GM12875 (cell line): ENCODE measurements at regions not wholly inside any gene's neighbourhood (a gene's known extent, or its start where the extent isn't known, plus 50 kb on each side); places are given as distances from the start of the nearest gene placed in this dataset.

ENCODE experiments used
- H3K4me3 ChIP-seq: one replicate; pipeline ENCODE4 v1.5.1; 2011; ENCODE audit warnings: low read depth, low read length, control low read depth
- TF ChIP-seq, protein P1 (sequence below): IDR thresholded peaks from 2 replicates; pipeline ENCODE4 v1.5.1; 2011; ENCODE audit warnings: low read depth, mild to moderate bottlenecking, control low read depth, inconsistent platforms, low read length, moderate library complexity, borderline replicate concordance; ENCODE audit not compliant: insufficient read depth

DNA sequence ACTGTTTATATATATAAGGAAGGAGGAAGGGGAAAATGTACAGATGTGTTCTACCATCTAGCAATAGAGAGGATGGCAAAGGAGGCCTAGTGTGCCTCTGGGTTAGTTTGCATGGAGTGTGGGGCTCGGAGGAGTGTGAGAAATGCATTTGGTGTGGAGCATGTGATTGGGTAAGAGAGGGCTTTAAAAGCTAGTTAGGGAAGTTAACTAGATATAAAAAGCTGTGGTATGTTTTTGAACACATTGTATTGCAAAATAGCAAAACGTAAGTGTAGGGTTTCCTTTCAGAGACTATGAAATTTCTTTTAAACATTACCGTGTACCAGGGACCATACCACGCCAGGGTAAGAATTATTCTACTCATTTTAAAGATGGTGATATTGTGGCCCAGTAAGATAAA is 53.3 kb upstream of the STXBP6 start:
- no peak overlapping the region for H3K4me3 ChIP-seq
- TF ChIP-seq, protein P1, sequence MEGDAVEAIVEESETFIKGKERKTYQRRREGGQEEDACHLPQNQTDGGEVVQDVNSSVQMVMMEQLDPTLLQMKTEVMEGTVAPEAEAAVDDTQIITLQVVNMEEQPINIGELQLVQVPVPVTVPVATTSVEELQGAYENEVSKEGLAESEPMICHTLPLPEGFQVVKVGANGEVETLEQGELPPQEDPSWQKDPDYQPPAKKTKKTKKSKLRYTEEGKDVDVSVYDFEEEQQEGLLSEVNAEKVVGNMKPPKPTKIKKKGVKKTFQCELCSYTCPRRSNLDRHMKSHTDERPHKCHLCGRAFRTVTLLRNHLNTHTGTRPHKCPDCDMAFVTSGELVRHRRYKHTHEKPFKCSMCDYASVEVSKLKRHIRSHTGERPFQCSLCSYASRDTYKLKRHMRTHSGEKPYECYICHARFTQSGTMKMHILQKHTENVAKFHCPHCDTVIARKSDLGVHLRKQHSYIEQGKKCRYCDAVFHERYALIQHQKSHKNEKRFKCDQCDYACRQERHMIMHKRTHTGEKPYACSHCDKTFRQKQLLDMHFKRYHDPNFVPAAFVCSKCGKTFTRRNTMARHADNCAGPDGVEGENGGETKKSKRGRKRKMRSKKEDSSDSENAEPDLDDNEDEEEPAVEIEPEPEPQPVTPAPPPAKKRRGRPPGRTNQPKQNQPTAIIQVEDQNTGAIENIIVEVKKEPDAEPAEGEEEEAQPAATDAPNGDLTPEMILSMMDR: no peak

DNA sequence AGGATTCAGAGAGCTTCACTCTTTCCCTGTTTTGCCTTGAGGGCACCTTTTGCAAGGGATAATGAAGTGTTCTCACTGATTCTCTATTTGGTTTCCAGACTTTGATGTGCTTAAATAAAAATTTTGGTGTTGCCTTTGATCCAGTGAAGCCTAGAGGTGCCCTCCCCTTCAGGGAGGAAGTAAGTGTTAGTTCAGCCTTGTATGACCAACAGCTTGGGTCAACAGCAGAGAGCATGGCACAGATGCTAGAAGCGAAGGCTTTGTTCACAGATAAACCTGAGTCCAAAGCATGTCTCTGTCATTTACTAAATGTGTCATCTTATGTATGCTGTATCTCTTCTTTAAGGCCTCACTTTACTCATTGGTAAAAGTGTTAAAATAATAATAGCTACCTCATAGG is 52.8 kb upstream of the STXBP6 start:
- TF ChIP-seq, protein P1: no peak
- no peak overlapping the region for H3K4me3 ChIP-seq

DNA sequence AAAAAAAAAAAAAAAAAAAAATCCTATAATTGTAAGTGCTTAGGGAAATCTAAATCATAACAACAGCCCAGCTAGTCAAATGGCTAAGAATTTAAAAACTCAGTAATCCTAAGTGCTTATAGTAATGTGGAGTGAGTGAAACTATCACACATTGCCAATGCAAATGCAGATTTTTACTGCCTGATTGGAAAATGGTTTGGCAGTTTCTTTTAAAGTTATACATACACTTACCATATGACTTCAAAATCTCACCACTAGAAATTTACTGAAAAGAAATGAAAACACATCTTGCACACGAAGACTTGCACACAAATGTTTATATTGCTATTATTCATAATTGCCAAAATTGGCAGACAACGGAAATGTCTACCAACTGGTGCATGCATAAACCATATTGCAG is 51.3 kb upstream of the STXBP6 start:
- H3K4me3 ChIP-seq: no peak overlapping the region
- TF ChIP-seq, protein P1: no peak
